GM10248 (cell line): ENCODE measurements at regions not wholly inside any gene's neighbourhood (a gene's known extent, or its start where the extent isn't known, plus 50 kb on each side); places are given as distances from the start of the nearest gene placed in this dataset.

Experiments
- CTCF ChIA-PET: fragments of 300-600 bp; sonication (Branson Sonifier 250); formaldehyde crosslinking; extraction: SDS; loops from one replicate; lab custom pipeline; 2021; ENCODE audit warnings: antibody characterized with exemption; lab: Yijun Ruan, JAX
- POLR2A ChIA-PET: fragments of 350-650 bp; sonication (Branson Sonifier 250); formaldehyde crosslinking; extraction: SDS; loops from one replicate; lab custom pipeline; 2020; ENCODE audit warnings: antibody characterized with exemption; lab: Yijun Ruan, JAX
- DNase-seq: peaks from one replicate; pipeline ENCODE4 v3.0.0; 2012; ENCODE audit errors: extremely low spot score
- TF ChIP-seq, protein P1 (sequence below): IDR thresholded peaks from 2 replicates; pipeline ENCODE4 v1.5.1; 2012; ENCODE audit warnings: mild to moderate bottlenecking, low read depth; ENCODE audit errors: extremely low read depth, missing control alignments, control extremely low read depth

- ChIA-PET CTCF (interaction anchor here (0.9 to 3.9 kb wide), 7 partner anchors 13 to 421 kb away, joined by 3 to 18 read pairs (median 4); no protein-coding TSS in a partner anchor), POLR2A (interaction anchor here (2.5 kb wide), 1 partner anchor 13 kb away, joined by 9 read pairs; no protein-coding TSS in a partner anchor)
- TF ChIP-seq, protein P1, sequence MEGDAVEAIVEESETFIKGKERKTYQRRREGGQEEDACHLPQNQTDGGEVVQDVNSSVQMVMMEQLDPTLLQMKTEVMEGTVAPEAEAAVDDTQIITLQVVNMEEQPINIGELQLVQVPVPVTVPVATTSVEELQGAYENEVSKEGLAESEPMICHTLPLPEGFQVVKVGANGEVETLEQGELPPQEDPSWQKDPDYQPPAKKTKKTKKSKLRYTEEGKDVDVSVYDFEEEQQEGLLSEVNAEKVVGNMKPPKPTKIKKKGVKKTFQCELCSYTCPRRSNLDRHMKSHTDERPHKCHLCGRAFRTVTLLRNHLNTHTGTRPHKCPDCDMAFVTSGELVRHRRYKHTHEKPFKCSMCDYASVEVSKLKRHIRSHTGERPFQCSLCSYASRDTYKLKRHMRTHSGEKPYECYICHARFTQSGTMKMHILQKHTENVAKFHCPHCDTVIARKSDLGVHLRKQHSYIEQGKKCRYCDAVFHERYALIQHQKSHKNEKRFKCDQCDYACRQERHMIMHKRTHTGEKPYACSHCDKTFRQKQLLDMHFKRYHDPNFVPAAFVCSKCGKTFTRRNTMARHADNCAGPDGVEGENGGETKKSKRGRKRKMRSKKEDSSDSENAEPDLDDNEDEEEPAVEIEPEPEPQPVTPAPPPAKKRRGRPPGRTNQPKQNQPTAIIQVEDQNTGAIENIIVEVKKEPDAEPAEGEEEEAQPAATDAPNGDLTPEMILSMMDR = no peak
- peak; percentile 37 for DNase-seq
Measured at GRCh38 chr1:9425859-9426258, 113.4 kb upstream of the SLC25A33 start.

DNA sequence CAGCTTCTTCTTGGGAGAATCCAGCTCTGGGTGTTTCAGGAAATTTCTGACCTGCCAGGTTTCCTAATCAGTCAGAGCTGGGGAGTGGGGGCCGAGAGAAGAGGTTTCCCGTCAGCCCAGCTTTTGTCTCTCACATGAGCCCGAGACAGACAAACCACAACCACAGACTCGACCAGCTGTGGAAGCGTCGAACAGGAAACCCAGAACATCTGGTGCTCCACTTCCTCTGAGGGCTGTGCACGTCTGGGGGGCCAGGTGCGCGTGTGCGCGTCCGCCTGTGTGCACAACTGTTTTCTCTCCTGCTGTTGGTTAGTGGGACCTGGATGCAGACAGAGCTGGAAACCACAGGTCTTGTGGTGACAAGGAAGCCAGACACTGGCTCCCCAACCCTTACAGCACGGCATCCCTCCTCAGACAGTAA lies 113.0 kb upstream of the SLC25A33 start:
- CTCF ChIA-PET = interaction anchor here (0.9 to 3.9 kb wide), 7 partner anchors 13 to 421 kb away, joined by 3 to 18 read pairs (median 4); no protein-coding TSS in a partner anchor
- DNase-seq = peak; percentile 86
- TF ChIP-seq, protein P1 = no peak
- POLR2A ChIA-PET = interaction anchor here (1.0 to 2.5 kb wide), 2 partner anchors 13 to 550 kb away, joined by 3 to 9 read pairs; no protein-coding TSS in a partner anchor

DNA sequence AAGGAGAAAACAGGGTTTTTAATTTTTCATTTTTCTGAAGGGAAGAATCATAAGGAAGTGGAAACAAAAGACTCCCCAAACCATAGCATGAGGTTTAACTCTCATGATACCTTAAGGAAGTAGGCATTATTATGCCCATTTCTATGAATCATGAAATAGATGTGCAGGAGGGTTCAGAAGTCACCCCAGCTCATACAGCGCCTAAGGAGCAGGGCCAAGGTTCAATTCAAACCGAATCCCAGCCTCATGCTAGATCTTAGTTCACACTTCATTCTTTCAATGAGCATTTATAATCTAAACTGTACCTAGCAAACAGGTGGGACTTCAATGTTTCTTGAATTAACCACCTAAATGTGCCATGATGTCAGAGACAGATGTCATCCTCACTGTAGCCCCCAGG lies 111.9 kb upstream of the SLC25A33 start:
- TF ChIP-seq, protein P1 = no peak
- POLR2A ChIA-PET = interaction anchor here (2.5 kb wide), 1 partner anchor 14 kb away, joined by 9 read pairs; no protein-coding TSS in a partner anchor
- no peak for DNase-seq
- CTCF ChIA-PET = interaction anchor here (1.3 to 3.9 kb wide), 3 partner anchors 11 to 29 kb away, joined by 3 to 18 read pairs (median 8); no protein-coding TSS in a partner anchor

- ChIA-PET POLR2A (interaction anchor here (0.7 kb wide), 1 partner anchor 12 kb away, joined by 3 read pairs; no protein-coding TSS in a partner anchor), CTCF (interaction anchor here (1.0 to 1.1 kb wide), 3 partner anchors 23 to 45 kb away, joined by 3 read pairs; no protein-coding TSS in a partner anchor)
- peak; percentile 96 for DNase-seq
- TF ChIP-seq, protein P1 = no peak
Measured at GRCh38 chr1:9428601-9429341, 110.5 kb upstream of the SLC25A33 start.

GRCh38 chr1:9429342-9429711 lies 109.9 kb upstream of the SLC25A33 start:
- DNase-seq = no peak
- TF ChIP-seq, protein P1 = no peak
- CTCF ChIA-PET = interaction anchor here (1.0 to 1.1 kb wide), 2 partner anchors 24 to 44 kb away, joined by 3 read pairs; no protein-coding TSS in a partner anchor
- POLR2A ChIA-PET = interaction anchor here (0.7 kb wide), 1 partner anchor 11 kb away, joined by 3 read pairs; no protein-coding TSS in a partner anchor

- CTCF ChIA-PET = interaction anchor here (1.1 to 4.1 kb wide), 3 partner anchors 13 to 26 kb away, joined by 3 to 18 read pairs (median 3); no protein-coding TSS in a partner anchor
- POLR2A ChIA-PET = no interaction called here
Measured at GRCh38 chr1:9434247-9435152, 104.8 kb upstream of the SLC25A33 start.

More at GRCh38 chr1:9434247-9435152, 104.8 kb upstream of the SLC25A33 start:
- TF ChIP-seq, protein P1 = no peak
- DNase-seq = no peak
